DMS79 (cell line): ENCODE measurements at regions not wholly inside any gene's neighbourhood (a gene's known extent, or its start where the extent isn't known, plus 50 kb on each side); places are given as distances from the start of the nearest gene placed in this dataset.
A peak's percentile ranks its signal among the peaks of the same experiment; 100 is the strongest.

Source experiments
- DNase-seq: peaks from one replicate; lab custom pipeline; 2025; lab: John Stamatoyannopoulos, UW

GRCh38 chr18:70454704-70455322, 166.0 kb downstream of the SOCS6 start:
- peak; percentile 62 for DNase-seq

GRCh38 chr18:70453058-70453775, 164.4 kb downstream of the SOCS6 start:
- DNase-seq, result no peak

GRCh38 chr18:70452501-70452900, 163.7 kb downstream of the SOCS6 start:
- DNase-seq, result no peak

- DNase-seq, result no peak
Observed at GRCh38 chr18:70450426-70451253, 161.8 kb downstream of the SOCS6 start.

GRCh38 chr18:70448588-70448987, 159.7 kb downstream of the SOCS6 start:
- DNase-seq, result no peak

GRCh38 chr18:70446063-70446462, 157.2 kb downstream of the SOCS6 start:
- DNase-seq, result no peak

GRCh38 chr18:70442933-70443332, 154.1 kb downstream of the SOCS6 start:
- no peak for DNase-seq

GRCh38 chr18:70432804-70433400, 144.1 kb downstream of the SOCS6 start:
- no peak for DNase-seq

GRCh38 chr18:70431203-70431624, 142.4 kb downstream of the SOCS6 start:
- DNase-seq, result no peak

- DNase-seq, result no peak
Observed at GRCh38 chr18:70430501-70431173, 141.8 kb downstream of the SOCS6 start.

- no peak for DNase-seq
Observed at GRCh38 chr18:70429847-70430500, 141.1 kb downstream of the SOCS6 start.

GRCh38 chr18:70428439-70428838, 139.6 kb downstream of the SOCS6 start:
- no peak for DNase-seq

GRCh38 chr18:70426818-70427217, 138.0 kb downstream of the SOCS6 start:
- no peak for DNase-seq

- no peak for DNase-seq
Observed at GRCh38 chr18:70425236-70425635, 136.4 kb downstream of the SOCS6 start.

- no peak for DNase-seq
Observed at GRCh38 chr18:70423988-70424387, 135.1 kb downstream of the SOCS6 start.

GRCh38 chr18:70423120-70423519, 134.3 kb downstream of the SOCS6 start:
- DNase-seq, result no peak

- no peak for DNase-seq
Observed at GRCh38 chr18:70422391-70422965, 133.6 kb downstream of the SOCS6 start.

- DNase-seq, result no peak
Observed at GRCh38 chr18:70421471-70422390, 132.9 kb downstream of the SOCS6 start.

- DNase-seq, result no peak
Observed at GRCh38 chr18:70420146-70420898, 131.5 kb downstream of the SOCS6 start.
